Lower lobe of right lung (tissue), 2 donors: ENCODE measurements at regions not wholly inside any gene's neighbourhood (a gene's known extent, or its start where the extent isn't known, plus 50 kb on each side); places are given as distances from the start of the nearest gene placed in this dataset.

ENCODE experiments used
- ATAC-seq, 2 donors: fragments of 200-7000 bp; cut with Tn5 transposase; one replicate each; pipeline ENCODE4 v1.9.1; 2020 to 2022; ENCODE audit warnings: mild to moderate bottlenecking in 2 of 2, moderate library complexity in 2 of 2
- DNase-seq: peaks from one replicate; pipeline ENCODE4 v3.0.0-alpha.2; 2020
- H3K27ac ChIP-seq: fragments of 200-600 bp; one replicate; pipeline ENCODE4 v1.8.0; 2022
- H3K27me3 ChIP-seq: fragments of 200-600 bp; one replicate; pipeline ENCODE4 v1.8.0; 2022; ENCODE audit warnings: low read depth
- H3K36me3 ChIP-seq: fragments of 200-600 bp; one replicate; pipeline ENCODE4 v1.8.0; 2022; ENCODE audit warnings: mild to moderate bottlenecking
- H3K4me1 ChIP-seq: fragments of 200-600 bp; one replicate; pipeline ENCODE4 v1.8.0; 2022
- H3K4me3 ChIP-seq: fragments of 200-600 bp; one replicate; pipeline ENCODE4 v1.8.0; 2022; ENCODE audit warnings: mild to moderate bottlenecking
- H3K9me3 ChIP-seq: fragments of 200-600 bp; one replicate; pipeline ENCODE4 v1.8.0; 2022
- CTCF ChIP-seq: fragments of 200-600 bp; IDR thresholded peaks from one replicate; pipeline ENCODE4 v1.8.0; 2022; ENCODE audit warnings: antibody characterized with exemption, mild to moderate bottlenecking
- intact Hi-C: fragments of 100-400 bp; cut with DNase I; formaldehyde crosslinking; loops from one replicate; pipeline ENCODE4 v1.11.0; 2022
- donor health status: DM: no; HTN: yes; CAD: no; lungs with severe emphysema.

GRCh38 chr21:35920436-35920835 is 139.9 kb downstream of the SETD4 start:
- no peak for TF ChIP-seq CTCF
- ATAC-seq (no peak), DNase-seq (no peak)
- peaks cover 5% of the 10 kb centered on the region for H3K4me1 ChIP-seq
- no peak overlapping the region for H3K4me3 ChIP-seq
- H3K36me3 ChIP-seq: no peaks in the 10 kb centered on the region
- H3K9me3 ChIP-seq: no peaks in the 10 kb centered on the region
- no peak overlapping the region for H3K27ac ChIP-seq
- intact Hi-C loops: no loop called here
- H3K27me3 ChIP-seq: no peaks in the 10 kb centered on the region

- H3K4me3 ChIP-seq: no peak overlapping the region
- H3K9me3 ChIP-seq: no peaks in the 10 kb centered on the region
- intact Hi-C loops: no loop called here
- no peaks in the 10 kb centered on the region for H3K4me1 ChIP-seq
- no peaks in the 10 kb centered on the region for H3K27me3 ChIP-seq
- TF ChIP-seq CTCF: no peak
- no peak for ATAC-seq
- DNase-seq: no peak
- no peak overlapping the region for H3K27ac ChIP-seq
- no peaks in the 10 kb centered on the region for H3K36me3 ChIP-seq
Observed at GRCh38 chr21:35915030-35915429, 145.3 kb downstream of the SETD4 start.

- no peaks in the 10 kb centered on the region for H3K36me3 ChIP-seq
- no peak overlapping the region for H3K4me3 ChIP-seq
- ATAC-seq (peak; percentile 74 to 78), DNase-seq (no peak)
- H3K4me1 ChIP-seq: no peaks in the 10 kb centered on the region
- intact Hi-C loops: no loop called here
- no peak for TF ChIP-seq CTCF
- no peaks in the 10 kb centered on the region for H3K9me3 ChIP-seq
- no peak overlapping the region for H3K27ac ChIP-seq
- no peaks in the 10 kb centered on the region for H3K27me3 ChIP-seq
Observed at GRCh38 chr21:35911412-35912191, 148.7 kb downstream of the SETD4 start.

GRCh38 chr21:35909456-35910223 is 150.7 kb downstream of the SETD4 start:
- no peaks in the 10 kb centered on the region for H3K27me3 ChIP-seq
- no peak for TF ChIP-seq CTCF
- no peak overlapping the region for H3K27ac ChIP-seq
- H3K9me3 ChIP-seq: no peaks in the 10 kb centered on the region
- H3K36me3 ChIP-seq: no peaks in the 10 kb centered on the region
- H3K4me3 ChIP-seq: no peak overlapping the region
- no peak for DNase-seq
- intact Hi-C loops: no loop called here
- ATAC-seq: no peak
- H3K4me1 ChIP-seq: peaks cover 12% of the 10 kb centered on the region

- ATAC-seq: no peak
- intact Hi-C loops: no loop called here
Observed at GRCh38 chr21:35908311-35909078, 151.8 kb downstream of the SETD4 start.

More at GRCh38 chr21:35908311-35909078, 151.8 kb downstream of the SETD4 start:
- Histone ChIP-seq H3K4me3 (no peak overlapping the region), H3K36me3 (no peaks in the 10 kb centered on the region), H3K4me1 (peaks cover 12% of the 10 kb centered on the region), H3K27me3 (no peaks in the 10 kb centered on the region), H3K9me3 (no peaks in the 10 kb centered on the region), H3K27ac (no peak overlapping the region)
- no peak for DNase-seq
- TF ChIP-seq CTCF: no peak
